HG03175 (cell line): ENCODE measurements at regions not wholly inside any gene's neighbourhood (a gene's known extent, or its start where the extent isn't known, plus 50 kb on each side); places are given as distances from the start of the nearest gene placed in this dataset.

Experiments
- ATAC-seq: cut with Tn5 transposase; IDR thresholded peaks from one replicate; pipeline ENCODE4 v1.9.1; 2021; ENCODE audit warnings: mild to moderate bottlenecking, moderate library complexity; ENCODE audit not compliant: unreplicated experiment

DNA sequence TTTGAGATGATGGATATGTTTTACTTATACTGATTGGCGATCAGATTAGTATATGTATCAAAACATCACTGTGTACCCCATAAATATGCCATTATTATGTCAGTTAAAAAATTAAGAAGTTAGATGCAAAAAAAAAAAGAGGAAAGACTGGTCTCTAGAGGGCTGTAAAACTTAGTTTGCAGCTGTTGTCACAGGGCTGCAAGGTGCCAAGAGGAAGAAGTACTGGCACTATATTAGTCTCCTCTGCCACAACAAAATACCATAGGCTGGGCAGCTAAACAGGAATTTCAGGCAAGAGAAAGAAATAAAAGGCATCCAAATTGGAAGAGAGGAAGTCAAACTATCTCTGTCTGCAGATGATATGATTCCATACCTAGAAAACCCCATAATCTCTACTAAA, 177.8 kb upstream of the PLPP4 start:
- ATAC-seq = no peak

DNA sequence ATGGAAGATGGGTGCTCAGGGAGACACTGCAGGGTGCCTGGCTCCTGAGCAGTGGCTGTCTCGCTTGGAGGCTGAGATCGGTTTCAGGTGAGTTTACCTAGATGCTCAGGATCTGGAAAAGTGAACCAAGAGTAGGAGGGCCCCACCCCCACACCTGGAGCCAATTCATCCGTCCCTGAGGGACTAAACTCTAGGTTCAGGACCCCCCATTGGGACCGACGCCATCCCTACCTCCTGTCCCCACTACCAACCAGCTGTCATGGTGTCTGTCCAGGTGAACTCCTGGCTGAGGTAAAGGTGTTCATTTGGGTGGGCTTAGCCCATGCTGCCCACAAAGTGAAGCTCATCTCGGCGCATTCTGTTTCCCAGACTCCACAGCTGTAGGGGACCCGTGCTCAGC, 174.6 kb upstream of the PLPP4 start:
- no peak for ATAC-seq

DNA sequence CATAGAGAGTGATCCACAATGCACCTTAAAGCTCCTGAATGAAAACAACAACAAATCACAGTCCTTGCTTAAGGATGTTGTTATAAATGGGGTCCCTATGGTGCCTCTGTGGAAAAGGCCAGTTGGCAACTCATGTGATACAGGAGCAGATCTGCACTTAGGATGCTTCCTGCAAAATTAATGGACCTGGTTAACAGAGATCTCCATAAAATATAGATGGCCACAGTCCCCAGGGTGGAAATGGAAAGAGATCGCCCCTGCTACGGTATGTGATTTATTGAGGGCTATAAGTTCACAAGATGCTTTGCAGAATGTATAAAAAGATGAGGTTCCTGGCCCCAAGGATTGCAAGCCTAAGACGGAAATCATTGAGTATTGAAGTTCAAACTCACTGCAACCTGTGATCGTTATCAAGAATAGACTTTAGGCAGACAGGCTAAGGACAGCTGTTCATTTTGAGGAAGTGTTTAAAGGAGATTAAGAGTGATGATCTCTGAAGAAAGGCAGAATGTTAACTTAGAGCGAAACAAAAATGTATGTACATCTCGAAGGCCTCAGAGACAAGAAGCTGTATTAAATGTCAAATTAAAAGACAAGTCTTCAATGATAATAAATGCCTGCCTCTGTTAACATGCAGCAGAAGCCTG, 174.1 kb upstream of the PLPP4 start:
- no peak for ATAC-seq

DNA sequence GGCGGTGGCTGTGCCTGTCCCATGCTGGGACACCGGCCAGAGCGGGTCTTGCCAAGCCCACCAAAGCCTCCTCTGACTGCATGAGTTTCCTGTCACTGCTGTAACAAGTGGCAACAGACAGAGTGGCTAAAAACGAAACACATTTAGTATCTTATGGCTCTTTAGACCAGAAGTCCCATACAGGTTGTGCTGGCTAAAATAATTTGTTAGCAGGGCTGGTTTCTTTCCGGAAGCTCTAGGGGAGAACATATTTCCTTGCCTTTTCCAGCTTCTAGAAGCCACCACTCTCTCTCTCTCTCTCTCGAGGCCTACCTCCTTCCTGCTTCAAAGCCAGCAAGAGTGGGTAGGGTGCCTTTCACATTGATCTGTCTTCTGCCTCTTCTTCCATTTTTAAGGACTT, 171.6 kb upstream of the PLPP4 start:
- ATAC-seq = no peak

DNA sequence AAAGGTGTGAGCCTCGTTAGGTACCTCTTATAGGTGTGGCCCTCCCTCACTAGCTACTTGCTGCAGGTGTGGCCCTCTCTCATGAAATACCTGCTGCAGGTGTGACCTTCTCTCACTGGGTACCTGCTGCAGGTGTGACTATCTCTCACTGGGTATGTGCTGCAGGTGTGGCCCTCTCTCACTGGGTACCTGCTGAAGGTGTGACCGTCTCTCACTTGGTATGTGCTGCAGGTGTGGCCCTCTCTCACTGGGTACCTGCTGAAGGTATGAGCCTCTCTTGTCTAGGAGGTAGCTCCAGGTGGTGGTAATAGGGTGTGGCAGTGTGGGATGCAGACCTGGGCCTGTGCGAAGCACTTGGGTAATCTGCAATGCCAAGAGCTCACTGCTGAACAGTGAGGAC, 170.7 kb upstream of the PLPP4 start:
- ATAC-seq = no peak

DNA sequence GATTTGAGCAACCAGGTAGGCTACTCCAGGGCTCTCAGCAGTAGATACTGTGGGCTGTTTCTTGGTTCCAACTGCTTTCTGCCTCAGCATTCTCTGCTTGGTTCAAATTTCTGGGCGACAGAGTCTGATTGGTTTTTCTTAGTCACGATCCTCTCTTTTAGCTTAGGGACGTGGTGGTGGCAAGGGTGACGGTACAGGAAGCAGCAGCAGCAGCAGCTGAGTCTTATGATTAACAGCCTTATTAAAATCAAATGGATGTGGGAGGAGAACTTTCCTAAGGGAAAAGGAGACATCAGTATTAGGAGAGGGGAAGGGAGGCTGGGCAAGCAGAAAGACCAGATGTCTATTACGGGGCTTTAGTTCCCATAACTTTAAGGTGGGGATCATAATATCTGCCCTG, 156.5 kb upstream of the PLPP4 start:
- ATAC-seq = no peak

DNA sequence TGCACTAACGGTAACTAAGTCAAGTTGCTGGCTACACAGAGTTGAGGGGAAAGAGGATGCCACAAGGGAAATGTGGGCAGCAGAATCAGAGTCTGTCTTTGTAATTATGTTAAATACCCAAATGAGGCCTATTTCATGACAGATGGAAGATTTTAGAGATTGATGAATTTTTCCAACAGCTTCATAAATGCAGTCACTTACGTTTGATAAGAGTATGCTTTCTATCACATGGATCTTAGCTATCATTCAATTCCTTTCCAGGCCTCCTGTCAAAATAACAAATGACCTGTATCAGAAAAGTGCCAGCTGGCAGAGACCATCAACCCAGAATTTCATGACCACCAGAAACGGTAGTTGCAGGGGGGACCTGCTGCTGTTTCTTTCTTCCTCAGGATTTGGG, 148.4 kb upstream of the PLPP4 start:
- no peak for ATAC-seq

DNA sequence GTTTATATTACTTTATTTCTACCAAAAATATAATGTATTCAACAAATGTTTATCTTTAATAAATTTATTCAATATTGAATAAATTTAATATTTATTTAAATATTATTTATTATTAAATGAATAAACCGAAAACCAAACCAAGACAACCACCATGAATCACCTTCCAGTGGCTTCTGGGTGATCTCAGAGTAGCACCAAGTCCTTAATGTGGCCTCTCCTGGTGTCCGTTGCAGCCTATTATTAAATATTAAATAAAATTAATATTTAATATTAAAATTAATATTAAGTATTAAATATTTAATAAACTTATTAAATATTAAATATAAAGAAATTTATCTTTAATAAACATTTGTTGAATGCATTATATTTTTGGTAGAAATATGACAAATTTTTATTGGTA, 143.3 kb upstream of the PLPP4 start:
- ATAC-seq = no peak

DNA sequence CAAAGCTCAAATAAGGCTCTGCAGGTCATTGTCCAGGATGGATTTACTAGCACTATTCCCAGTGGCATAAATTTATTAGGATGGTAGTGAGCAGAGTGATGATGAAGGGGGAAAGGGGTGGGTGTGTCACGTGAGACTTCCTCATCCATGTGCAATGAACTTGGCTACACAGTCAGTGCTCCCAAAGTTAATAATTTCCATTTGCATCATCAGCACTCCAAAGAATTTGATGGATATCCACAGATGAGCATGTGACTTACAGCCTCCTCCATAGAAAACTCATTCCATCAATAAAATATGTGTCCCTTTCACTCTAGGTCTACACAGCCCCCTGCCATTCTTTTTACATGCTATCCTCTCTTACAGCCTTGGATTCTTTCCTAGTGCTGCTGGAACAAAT, 142.6 kb upstream of the PLPP4 start:
- ATAC-seq = no peak

DNA sequence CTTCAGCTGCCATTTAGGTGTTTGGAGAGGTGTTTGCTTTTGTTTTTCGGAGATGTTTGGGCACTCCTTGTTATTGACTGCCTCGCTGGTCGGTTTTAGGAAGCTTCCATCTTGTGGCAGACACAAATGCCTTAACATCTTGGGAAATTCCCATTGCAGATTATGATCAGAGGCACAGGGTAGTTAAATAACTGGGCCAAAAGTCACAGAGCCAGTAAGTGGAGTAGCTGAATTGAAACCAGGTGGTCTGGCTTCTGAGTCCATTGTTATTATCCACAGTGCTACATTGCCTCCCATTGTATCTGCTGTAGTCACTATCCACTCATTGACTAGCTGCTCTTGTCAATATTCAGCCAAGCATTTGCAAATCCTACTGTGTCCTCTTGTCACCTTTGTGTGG, 138.2 kb upstream of the PLPP4 start:
- no peak for ATAC-seq

DNA sequence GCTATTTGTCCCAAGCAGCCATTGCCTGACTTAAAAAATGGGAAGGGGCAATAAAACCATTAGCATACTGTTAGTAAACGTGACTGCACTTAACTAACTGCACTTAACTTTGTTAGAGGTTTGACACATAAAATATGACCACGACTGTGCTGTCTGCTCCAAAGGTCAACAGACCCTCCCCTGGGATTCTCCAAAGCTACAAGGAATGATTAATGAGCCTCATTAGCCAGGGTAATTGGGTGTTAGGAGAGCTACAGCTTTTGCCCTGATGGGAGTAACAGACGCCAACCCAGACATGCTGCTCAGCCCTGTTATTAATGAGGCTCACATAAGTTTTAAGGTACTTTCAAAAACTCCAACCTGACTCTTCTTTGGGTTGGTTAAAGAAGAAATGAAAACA, 129.4 kb upstream of the PLPP4 start:
- ATAC-seq = no peak

DNA sequence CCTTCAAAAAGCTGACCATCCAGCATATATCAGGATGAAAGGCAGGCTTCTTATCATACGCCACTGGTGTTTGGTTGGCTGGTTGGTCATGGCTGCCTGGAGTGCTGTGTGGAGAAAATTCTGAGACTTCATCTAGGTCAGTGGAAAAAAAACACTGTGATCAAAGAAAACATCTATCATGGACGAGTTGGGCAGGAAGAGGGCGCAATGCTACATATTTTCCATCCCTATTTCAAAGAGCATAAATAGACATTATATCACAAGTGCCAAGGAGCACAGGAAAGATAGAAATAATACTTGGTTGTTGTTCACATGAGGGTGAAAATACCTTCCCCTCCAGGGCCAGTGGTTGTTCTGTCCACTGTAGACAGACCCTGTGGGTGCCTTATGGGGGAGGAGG, 128.4 kb upstream of the PLPP4 start:
- ATAC-seq = no peak

DNA sequence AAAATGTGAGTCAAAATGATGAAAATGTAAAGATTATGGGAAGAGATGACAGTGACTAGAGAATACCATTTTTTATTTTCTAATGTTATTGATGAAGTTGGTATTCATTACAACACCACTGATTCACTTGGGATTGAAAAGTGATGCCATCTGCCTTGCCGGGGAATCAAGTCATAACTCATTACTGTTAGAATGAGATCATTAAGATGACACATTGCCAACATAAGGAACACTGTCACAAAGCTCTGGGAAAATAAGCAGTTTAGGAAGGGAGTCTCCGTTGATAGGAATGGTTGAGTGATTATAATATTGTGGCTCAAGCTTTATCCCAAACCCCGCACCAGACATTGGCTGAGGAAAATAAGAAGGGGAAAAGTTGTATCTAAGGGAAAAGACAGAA, 121.5 kb upstream of the PLPP4 start:
- no peak for ATAC-seq

DNA sequence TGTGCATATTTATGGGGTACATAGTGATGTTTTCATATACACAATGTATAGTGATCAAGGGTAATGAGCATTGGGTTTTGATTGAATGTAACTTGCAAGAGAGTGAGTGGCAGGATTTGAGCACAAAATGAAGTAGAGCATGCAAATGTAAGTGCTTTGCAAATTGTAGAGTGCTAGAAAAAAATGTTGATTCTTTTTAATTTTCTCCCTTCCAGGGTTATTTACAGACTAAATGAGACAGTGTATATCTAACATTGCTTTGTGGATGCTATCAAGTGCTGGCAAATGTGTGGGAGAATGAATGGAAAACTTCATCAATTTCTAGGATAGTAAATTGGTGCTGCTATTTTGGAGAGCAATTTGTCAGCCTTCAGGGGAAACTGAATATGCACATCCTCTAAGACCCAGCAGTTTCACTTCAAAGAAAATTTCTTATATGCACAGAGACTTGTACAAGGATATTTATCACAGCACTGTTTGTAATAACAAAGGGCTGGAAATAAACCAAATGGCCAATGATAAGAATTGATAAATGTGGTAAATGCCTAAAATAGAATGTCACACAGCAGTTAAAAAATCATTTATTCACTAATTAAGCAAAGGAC, 120.6 kb upstream of the PLPP4 start:
- ATAC-seq = no peak

DNA sequence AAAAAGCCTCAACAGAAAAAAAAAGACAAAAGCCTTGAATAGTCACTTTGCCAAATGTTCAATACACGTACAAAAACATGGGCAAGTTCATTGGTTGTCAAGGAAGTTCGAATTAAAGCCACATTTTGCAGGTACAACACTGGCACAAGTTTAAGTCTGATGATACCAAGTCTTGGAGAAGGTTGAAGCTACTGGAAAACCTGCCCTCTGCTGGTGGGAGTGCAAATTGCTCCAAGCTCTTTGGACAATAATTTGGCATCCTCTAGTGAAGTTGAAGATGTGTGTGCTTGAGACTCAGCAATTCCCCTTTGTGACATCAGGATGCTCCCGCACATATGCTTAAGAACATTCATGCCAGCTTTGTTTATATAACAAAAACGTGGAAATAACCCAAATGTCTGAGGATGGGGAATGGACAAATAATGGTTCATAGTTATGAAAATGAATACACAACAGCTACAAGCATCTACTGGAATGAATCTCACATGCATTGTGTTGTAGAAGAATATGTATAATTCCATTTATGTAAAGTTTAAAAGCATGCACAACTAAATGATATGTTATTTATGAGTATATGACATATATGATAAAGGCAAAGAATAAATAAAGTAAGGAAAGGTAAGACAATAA, 120.0 kb upstream of the PLPP4 start:
- peak; percentile 73 for ATAC-seq

DNA sequence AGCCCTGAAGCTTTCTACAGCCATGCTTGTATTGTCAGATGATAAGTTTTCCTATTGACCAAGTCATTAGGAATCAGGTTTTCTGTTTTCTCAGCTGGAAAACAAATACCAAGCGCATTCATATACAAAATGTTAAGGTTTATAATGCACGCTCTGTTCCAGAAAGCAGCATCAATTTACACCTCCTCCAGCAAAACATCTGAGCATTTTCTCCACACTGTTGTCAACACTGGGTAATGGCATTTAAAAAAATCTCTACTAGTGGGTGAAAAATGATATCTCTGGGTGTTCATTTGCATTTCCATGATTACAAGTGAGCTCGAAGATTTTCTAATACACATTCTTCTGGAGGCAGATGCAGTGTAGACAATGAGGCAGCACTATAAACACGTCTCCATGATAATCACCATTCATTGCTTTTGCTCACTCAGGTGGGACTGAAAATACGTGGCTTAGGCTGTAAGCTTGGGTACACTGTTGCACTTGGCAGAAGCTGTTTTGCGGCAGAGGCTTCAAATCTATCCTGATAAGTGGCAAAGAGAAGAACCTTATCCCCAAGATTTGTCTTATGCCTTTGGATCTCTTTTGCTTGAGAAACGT, 114.8 kb upstream of the PLPP4 start:
- ATAC-seq = no peak

DNA sequence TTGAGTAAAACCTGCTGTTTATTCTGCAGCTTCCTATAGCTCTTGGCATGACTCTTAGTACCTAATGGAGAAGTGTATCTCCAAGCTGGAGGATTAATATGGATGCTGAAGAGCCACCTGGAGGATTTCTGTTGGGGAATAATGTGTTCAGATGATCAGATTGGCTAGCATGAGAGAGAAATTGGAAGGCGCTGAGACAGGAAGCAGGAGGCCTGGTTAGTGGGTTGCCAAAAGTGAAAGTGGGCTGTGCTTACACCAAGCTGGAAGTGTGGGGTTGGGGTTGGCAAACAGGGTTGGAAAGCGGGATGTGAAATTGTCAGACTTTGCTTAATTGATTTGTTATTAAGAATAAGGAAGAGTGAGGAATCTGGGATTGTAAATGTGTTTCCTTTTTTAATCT, 111.8 kb upstream of the PLPP4 start:
- no peak for ATAC-seq

DNA sequence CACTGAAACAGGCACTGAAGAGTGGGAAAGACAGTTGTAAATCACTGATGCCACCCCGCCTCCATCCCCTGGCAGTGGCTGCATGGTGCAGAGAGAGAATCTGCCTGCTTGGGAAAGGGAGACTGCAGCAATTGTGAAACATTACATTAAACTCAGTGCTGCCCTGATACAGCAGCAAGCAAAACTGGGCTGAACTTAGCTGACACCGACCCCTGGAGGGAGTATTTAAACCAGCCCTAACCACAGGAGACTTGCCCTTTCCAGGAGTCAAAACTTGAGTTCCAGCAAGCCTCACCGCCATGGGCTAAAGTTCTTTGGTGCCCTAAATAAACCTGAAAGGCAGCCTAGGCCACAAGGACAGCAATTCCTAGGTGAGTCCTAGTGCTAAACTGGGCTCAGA, 109.4 kb upstream of the PLPP4 start:
- no peak for ATAC-seq

DNA sequence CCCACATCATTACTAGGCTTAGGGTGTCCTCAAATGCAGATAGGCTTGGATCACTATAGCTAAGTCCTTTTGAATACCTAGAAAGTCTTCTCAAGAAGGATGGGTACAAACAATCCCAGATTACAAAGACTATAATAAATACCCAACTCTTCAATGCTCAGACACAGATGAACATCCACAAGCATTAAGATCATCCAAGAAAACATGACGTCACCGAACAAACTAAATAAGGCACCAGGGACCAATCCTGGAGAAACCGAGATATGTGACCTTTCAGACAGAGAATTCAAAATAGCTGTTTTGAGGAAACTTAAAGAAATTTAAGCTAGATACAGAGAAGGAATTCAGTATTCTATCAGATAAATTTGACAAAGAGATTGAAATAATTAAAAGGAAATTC, 108.0 kb upstream of the PLPP4 start:
- ATAC-seq = no peak

DNA sequence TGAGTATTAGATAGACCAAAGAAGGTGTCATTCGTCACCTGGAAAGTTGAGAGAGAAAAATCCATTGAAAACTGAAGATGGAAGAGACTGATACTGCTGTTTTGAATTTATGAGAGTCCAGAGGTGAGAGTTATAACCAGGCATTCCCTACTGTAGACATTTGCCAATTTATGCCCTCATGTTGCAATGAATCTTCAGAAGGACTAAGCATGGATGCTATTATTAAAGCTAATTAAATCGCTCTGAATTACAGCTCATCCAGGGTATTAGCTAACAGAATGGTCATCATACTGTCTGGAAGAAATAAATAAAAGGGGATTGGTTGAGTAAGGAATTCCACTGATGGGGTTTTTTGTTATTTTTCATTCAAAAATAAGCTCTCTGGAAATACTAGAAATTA, 101.6 kb upstream of the PLPP4 start:
- ATAC-seq = no peak

DNA sequence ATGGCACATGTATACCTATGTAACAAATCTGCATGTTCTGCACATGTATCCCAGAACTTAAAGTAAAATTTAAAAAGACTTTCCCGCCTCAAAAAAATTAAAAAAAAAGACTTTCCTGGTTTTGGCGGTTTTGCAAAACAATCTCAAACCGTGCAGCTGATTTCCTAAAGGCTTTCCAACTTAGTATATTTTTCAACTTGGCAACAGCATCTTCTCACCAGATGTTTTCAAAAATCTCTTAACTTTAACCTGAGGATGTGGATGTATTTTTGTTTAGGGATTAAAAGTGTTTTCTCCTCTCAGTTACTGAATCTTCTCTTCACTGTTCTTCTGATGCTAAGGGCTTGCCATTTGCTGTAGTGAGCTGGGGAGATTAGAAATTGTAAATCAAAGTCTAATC, 96.5 kb upstream of the PLPP4 start:
- ATAC-seq = no peak

DNA sequence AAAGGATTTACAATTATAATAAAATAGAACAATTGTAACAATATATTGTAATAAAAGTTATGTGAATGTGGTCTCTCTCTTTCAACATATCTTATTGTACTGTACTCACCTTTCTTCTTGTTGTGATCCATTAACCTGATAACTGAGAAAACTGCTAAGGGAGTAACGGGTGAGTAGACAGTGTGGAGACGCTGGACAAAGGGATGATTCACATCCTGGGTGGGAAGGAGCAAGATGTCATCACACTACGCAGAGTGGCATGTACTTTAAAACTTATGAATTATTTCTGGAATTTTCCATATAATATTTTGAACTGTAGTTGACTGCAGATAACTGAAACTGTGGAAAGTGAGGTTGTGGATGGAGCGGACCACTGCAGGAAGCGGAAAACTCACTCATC, 91.2 kb upstream of the PLPP4 start:
- no peak for ATAC-seq
